Esophagus muscularis mucosa (tissue), 4 donors: ENCODE measurements at regions not wholly inside any gene's neighbourhood (a gene's known extent, or its start where the extent isn't known, plus 50 kb on each side); places are given as distances from the start of the nearest gene placed in this dataset.

ENCODE experiments used
- DNase-seq: peaks from one replicate; pipeline ENCODE4 v3.0.0-alpha.2; 2017; ENCODE audit errors: extremely low spot score
- H3K27ac ChIP-seq, 4 donors: fragments of 200-600 bp; sonication (generic); replicated peaks in 1 of 4; 1 replicate in 3 of 4; 2 replicates in 1 of 4; pipeline ENCODE4 v1.5.1; 2016 to 2019; ENCODE audit warnings: mild to moderate bottlenecking in 1 of 4
- H3K27me3 ChIP-seq, 4 donors: fragments of 200-600 bp; sonication (generic); one replicate each; pipeline versions ENCODE4 v1.5.1 to v1.6.0; 2016 to 2019
- H3K36me3 ChIP-seq, 4 donors: fragments of 200-600 bp; sonication (generic); one replicate each; pipeline ENCODE4 v1.5.1; 2016 to 2019
- H3K4me1 ChIP-seq, 4 donors: fragments of 200-600 bp; sonication (generic); one replicate each; pipeline ENCODE4 v1.5.1; 2016 to 2019
- H3K4me3 ChIP-seq, 4 donors: fragments of 200-600 bp; sonication (generic); 1 replicate in 2 of 4; 2 replicates in 2 of 4; pipeline ENCODE4 v1.5.1; 2016 to 2019; ENCODE audit warnings: mild to moderate bottlenecking in 4 of 4, moderate library complexity in 1 of 4
- H3K9me3 ChIP-seq, 4 donors: fragments of 200-600 bp; sonication (generic); 1 replicate in 3 of 4; 2 replicates in 1 of 4; pipeline ENCODE4 v1.5.1; 2016 to 2019
- EP300 ChIP-seq: sonication (generic); formaldehyde crosslinking; IDR thresholded peaks from one replicate; pipeline ENCODE4 v1.6.1; 2017; ENCODE audit warnings: antibody characterized with exemption
- POLR2A ChIP-seq: fragments of 450-650 bp; IDR thresholded peaks from one replicate; pipeline ENCODE4 v1.6.1; 2017; ENCODE audit warnings: antibody characterized with exemption, moderate library complexity, mild to moderate bottlenecking, low read depth
- POLR2AphosphoS5 ChIP-seq, 2 donors: sonication (generic); formaldehyde crosslinking; IDR thresholded peaks; one replicate each; pipeline ENCODE4 v1.6.1; 2017; ENCODE audit warnings: antibody characterized with exemption in 2 of 2
- WGBS: methylation state at CpG from one replicate; pipeline ENCODE4 v1.1.5; 2018; 5-methylcytosine and 5-hydroxymethylcytosine counted together
- intact Hi-C: fragments of 100-400 bp; cut with DNase I; formaldehyde crosslinking; loops from one replicate; pipeline ENCODE4 v1.15.1; 2023
- TF ChIP-seq, protein P1 (sequence below), 3 experiments: fragments of 200-600 bp in 2 of 3; fragments of 450-650 bp in 1 of 3; sonication (generic) in 2 of 3; IDR thresholded peaks; one replicate each; pipeline ENCODE4 v1.5.1; 2017 to 2019; ENCODE audit warnings: antibody characterized with exemption in 3 of 3, mild to moderate bottlenecking in 2 of 3, moderate library complexity in 1 of 3

- 82% methylated on average over 16 of the region's 16 CpGs for WGBS
Measured at GRCh38 chr18:25563816-25564683, 212.1 kb upstream of the ZNF521 start.

DNA sequence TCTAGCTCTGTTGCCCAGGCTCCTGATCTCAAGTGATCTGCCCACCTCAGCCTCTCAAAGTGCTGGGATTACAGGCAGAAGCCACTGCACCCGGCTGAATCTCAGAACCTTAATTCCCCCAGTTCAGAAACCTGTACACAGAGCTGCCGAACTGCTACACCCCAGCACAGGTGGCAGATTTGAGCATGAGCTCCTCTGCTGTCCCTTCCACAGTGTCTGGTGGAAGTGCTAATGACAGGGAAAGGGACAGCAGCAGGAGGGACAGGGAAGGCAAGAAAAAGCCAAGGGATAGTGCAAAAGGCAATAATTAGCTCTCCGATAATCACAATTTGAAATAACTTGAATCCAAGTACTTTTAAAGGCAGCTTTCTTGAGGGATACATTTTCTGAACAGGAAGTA, 211.4 kb upstream of the ZNF521 start:
- no peak for TF ChIP-seq EP300
- no peak for TF ChIP-seq POLR2AphosphoS5 (IDR thresholded peaks at IDR 0.05)
- no peak for TF ChIP-seq POLR2A
- TF ChIP-seq, protein P1, sequence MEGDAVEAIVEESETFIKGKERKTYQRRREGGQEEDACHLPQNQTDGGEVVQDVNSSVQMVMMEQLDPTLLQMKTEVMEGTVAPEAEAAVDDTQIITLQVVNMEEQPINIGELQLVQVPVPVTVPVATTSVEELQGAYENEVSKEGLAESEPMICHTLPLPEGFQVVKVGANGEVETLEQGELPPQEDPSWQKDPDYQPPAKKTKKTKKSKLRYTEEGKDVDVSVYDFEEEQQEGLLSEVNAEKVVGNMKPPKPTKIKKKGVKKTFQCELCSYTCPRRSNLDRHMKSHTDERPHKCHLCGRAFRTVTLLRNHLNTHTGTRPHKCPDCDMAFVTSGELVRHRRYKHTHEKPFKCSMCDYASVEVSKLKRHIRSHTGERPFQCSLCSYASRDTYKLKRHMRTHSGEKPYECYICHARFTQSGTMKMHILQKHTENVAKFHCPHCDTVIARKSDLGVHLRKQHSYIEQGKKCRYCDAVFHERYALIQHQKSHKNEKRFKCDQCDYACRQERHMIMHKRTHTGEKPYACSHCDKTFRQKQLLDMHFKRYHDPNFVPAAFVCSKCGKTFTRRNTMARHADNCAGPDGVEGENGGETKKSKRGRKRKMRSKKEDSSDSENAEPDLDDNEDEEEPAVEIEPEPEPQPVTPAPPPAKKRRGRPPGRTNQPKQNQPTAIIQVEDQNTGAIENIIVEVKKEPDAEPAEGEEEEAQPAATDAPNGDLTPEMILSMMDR (IDR thresholded peaks at IDR 0.05): no peak
- intact Hi-C loops: no loop called here
- DNase-seq: no peak
- WGBS: 90% methylated on average over 3 of the region's 3 CpGs
- H3K4me1 ChIP-seq: no peaks in the 10 kb centered on the region
- H3K4me3 ChIP-seq: no peak overlapping the region
- no peaks in the 10 kb centered on the region for H3K9me3 ChIP-seq
- H3K27me3 ChIP-seq: no peaks in the 10 kb centered on the region
- no peaks in the 10 kb centered on the region for H3K36me3 ChIP-seq
- no peak overlapping the region for H3K27ac ChIP-seq

More at GRCh38 chr18:25563816-25564683, 212.1 kb upstream of the ZNF521 start:
- Histone ChIP-seq H3K27ac (no peak overlapping the region), H3K4me1 (no peaks in the 10 kb centered on the region), H3K4me3 (no peak overlapping the region), H3K9me3 (no peaks in the 10 kb centered on the region), H3K36me3 (no peaks in the 10 kb centered on the region), H3K27me3 (no peaks in the 10 kb centered on the region)
- no peak for DNase-seq
- TF ChIP-seq EP300 (no peak), POLR2A (no peak), POLR2AphosphoS5 (IDR thresholded peaks at IDR 0.05) (no peak)
- TF ChIP-seq, protein P1 (IDR thresholded peaks at IDR 0.05): no peak
- intact Hi-C loops: no loop called here

DNA sequence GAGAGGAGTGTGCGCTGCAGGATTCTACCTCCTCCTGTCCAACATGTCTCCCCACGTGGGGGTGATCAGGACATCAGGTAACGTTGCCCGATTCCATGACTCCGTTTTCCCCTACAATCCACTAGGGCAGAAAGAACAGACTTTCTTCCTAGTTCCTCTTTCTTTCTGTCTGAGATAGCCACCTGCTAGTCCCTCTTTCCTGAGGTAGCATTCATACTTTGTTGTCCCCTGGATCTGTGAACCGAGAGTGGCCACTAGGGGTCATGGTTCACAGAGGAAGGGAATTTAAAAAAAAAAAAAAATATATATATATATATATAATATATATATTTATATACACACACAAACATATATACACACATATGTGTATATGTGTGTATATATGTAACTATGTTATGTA, 210.0 kb upstream of the ZNF521 start:
- H3K4me3 ChIP-seq: no peak overlapping the region
- intact Hi-C loops: no loop called here
- DNase-seq: no peak
- no peaks in the 10 kb centered on the region for H3K36me3 ChIP-seq
- H3K4me1 ChIP-seq: no peaks in the 10 kb centered on the region
- 61% methylated on average over 6 of the region's 6 CpGs for WGBS
- no peaks in the 10 kb centered on the region for H3K9me3 ChIP-seq
- H3K27ac ChIP-seq: no peak overlapping the region
- TF ChIP-seq EP300 (no peak), POLR2AphosphoS5 (IDR thresholded peaks at IDR 0.05) (no peak), POLR2A (no peak)
- TF ChIP-seq, protein P1 (IDR thresholded peaks at IDR 0.05): no peak
- no peaks in the 10 kb centered on the region for H3K27me3 ChIP-seq

- H3K27me3 ChIP-seq: no peaks in the 10 kb centered on the region
- no peak for DNase-seq
- 69% methylated on average over 4 of the region's 4 CpGs for WGBS
- no peaks in the 10 kb centered on the region for H3K4me1 ChIP-seq
- no peaks in the 10 kb centered on the region for H3K36me3 ChIP-seq
- H3K27ac ChIP-seq: no peak overlapping the region
- no peaks in the 10 kb centered on the region for H3K9me3 ChIP-seq
- intact Hi-C loops: no loop called here
- no peak for TF ChIP-seq EP300
- no peak for TF ChIP-seq POLR2AphosphoS5 (IDR thresholded peaks at IDR 0.05)
- TF ChIP-seq, protein P1 (IDR thresholded peaks at IDR 0.05): no peak
- no peak for TF ChIP-seq POLR2A
- no peak overlapping the region for H3K4me3 ChIP-seq
Measured at GRCh38 chr18:25560369-25560768, 208.4 kb upstream of the ZNF521 start.

GRCh38 chr18:25557011-25557410, 205.0 kb upstream of the ZNF521 start:
- WGBS: 57% methylated on average over 7 of the region's 7 CpGs
- TF ChIP-seq POLR2A (no peak), POLR2AphosphoS5 (IDR thresholded peaks at IDR 0.05) (no peak), EP300 (no peak)
- TF ChIP-seq, protein P1 (IDR thresholded peaks at IDR 0.05): no peak
- Histone ChIP-seq H3K9me3 (no peaks in the 10 kb centered on the region), H3K27me3 (no peaks in the 10 kb centered on the region), H3K4me1 (no peaks in the 10 kb centered on the region), H3K4me3 (no peak overlapping the region), H3K27ac (no peak overlapping the region), H3K36me3 (no peaks in the 10 kb centered on the region)
- no peak for DNase-seq
- intact Hi-C loops: no loop called here
